EH (cell line): ENCODE measurements at regions not wholly inside any gene's neighbourhood (a gene's known extent, or its start where the extent isn't known, plus 50 kb on each side); places are given as distances from the start of the nearest gene placed in this dataset.

Source experiments
- DNase-seq: peaks from one replicate; pipeline ENCODE4 v3.0.0-alpha.2; 2015; ENCODE audit warnings: low read depth

DNA sequence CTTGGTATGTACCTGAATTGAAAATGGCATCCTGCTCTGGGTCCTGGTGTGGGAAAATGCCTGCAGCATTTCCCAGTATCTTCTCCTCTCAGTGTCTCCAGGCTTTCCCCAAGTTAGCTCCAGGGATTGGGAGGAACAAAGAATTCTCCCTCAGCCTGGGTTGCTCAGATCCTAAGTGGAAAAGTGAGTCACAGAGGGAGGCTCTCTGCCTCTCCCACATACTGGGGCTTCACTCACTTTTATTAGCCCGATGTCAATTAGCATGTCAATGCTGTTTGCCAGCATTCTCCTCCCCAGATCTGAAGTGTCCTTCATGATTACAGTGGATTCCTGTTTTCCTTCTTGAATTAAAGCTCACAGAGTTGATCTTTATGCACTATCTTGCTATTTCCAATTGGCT lies 655.0 kb downstream of the EPHA3 start:
- DNase-seq, result no peak

DNA sequence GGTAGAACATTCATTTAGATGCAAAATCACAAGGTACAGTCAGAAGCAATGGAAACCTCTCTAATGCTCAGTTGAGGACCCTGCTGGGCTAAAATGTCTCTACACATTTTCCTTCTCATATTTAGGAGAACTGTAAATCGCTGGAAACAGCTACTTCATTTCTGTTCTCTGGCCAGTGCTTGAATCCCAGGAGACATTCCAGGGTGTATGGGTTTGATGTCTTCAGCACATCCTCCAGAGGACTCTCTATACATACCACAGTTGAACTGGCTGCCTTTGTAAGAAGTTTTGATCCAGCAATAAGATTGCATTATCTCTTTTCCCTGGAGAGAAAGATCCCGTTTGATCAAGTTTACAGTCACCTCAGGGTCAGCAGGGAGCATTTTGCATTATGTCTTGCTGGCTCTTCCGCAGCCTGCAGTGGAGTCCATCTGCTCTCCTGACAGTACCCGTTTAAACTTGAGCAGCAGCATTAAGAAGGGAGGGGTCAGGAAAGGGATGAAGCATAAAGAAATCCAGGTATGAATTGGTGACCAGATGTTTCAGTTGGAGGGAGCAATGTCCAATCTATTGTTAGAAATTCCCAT lies 676.0 kb downstream of the EPHA3 start:
- DNase-seq, result no peak

DNA sequence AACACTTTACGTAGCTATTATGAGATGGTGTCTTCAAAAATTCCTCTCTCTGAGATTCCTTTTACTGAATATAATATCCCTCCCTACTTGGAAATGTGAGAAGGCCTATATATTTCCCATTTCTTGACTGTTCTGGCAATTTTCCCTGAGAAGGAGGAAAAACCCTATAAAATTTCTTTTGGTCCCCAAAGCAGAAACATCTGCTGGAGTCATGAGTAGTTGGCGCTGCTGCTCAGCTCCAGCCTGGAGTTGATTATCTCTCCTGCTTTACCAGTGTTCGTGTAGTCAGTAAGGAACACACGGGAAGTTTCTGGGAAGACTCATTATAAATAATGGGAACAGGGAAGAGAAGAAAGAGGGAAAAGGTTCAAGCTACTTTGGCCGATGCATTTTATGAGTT lies 680.1 kb downstream of the EPHA3 start:
- DNase-seq, result no peak

DNA sequence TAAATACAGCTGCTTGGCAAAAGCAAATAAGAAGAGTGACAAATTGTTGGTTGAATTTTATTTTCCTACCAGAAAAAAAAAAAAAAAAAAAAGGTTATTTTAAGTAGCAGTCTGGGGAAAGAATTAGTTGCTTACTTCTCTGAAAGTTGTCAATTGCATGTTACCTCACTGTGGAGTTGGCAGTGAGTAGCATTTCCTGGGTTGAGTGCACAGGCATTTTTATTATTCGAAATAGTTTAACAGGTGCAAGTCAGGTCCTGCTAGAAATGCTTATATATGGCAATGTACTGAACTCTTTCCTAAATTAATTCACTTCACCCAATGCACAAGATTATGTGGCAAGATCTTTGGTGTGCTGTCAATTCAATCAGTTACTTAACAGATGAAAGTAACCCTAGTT lies 680.6 kb downstream of the EPHA3 start:
- DNase-seq, result no peak

DNA sequence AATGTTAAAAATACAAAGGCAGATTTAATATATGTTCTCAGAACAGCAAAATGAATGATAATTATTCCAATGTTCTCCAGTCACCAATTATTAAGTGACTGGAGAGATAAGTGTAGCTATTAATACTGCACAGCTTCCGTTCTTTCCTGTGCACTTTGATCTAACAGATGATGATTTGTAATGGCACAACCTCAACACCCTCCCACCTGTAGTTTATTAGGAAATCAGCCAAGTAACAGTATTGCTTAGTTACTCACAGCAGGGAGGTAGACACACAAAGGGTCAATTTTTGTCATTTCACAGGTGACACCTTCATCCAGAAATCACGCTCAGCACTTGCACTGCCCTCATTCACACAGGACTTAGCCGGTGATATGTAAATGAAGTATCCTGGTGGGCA lies 688.1 kb downstream of the EPHA3 start:
- DNase-seq, result no peak

DNA sequence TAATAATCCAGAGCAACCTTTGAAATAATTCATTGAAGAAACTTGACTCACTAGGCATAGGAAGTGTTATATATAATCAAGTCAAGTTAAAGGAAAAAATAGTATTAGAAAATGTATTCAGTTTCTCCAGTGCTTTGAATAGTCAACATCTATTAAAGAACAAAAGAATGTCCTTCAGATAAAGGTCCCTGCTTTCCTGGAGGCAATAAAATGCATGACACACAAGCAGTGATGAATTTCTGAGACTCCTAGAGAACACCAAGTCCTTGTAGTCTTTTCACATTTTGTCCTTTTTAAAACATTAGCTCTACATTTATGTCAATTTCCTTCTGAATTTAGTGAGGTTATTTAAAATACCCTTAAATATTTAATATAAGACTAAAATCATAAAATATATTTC lies 695.5 kb downstream of the EPHA3 start:
- no peak for DNase-seq

DNA sequence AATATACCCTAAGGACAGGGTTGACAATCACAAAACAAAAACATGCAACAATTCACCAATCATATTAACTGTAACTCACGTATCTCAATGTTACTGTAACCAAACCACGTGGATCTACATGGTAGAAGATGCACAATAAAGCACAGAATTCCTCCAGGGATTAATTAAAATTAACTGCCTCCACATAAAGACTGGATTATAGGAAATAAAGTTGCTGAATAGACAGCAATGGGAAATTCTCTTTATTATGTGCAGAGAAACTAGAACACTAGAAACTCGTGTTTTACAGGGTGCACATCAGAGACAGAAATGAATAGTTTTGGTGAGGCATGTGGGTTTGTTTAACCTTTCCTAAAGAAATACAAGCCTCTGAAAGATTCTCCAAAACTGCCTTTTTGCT lies 696.3 kb downstream of the EPHA3 start:
- DNase-seq, result no peak

DNA sequence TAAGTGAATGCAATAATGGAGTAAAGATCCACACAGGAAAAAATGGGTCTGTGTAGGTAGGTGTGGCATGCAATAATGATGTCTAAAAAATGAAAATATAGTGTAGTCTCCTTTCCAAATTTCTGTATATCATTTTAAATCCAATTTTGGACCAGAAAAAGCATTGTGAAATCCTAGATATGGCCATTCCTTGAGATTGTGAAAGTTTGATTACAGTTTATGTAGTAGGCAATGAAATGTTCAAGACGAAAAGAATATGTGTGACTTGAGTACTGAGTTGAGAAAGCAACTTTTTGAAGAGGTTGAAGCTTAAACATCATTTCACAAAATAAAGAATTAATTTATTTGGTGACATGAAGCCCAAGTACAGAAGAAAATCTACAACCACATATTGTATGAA lies 698.7 kb downstream of the EPHA3 start:
- no peak for DNase-seq

DNA sequence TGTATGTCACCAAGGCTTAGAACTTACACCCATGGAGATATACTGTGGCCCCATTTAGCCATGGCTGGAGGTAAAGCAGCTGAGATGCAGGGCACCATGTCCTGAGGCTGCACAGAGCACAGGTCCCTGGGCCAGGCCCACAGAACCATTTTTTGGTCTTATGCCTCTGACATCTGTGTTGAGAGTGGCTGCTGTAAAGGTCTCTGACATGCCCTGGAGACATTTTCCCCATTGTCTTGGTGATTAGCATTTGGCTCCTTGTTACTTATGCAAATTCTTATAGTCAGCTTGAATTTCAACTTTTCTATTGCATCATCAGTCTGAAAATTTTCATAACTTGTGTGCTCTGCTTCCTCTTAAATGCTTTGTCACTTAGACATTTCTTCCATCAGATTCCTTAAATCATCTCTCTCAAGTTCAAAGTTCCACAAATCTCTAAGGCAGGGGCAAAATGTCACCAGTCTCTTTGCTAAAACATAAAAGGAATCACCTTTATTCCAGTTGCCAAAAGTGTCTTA lies 701.3 kb downstream of the EPHA3 start:
- DNase-seq, result no peak

DNA sequence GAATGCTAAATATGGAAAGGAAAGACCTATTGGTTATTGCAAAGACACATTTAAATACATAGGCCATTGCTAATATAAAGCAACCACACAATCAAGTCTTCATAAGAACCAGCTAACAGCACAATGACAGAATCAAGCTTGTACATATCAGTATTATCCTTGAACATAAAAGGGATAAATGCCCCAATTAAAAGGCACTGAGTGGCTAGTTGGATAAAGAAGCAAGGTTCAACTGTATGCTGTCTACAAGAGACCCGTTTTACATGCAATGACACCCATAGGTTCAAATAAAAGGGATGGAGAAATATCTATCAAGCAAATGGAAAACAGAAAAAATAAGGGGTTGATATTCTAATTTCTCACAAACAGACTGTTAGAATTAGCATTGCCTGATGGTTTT lies 706.1 kb downstream of the EPHA3 start:
- DNase-seq, result no peak

DNA sequence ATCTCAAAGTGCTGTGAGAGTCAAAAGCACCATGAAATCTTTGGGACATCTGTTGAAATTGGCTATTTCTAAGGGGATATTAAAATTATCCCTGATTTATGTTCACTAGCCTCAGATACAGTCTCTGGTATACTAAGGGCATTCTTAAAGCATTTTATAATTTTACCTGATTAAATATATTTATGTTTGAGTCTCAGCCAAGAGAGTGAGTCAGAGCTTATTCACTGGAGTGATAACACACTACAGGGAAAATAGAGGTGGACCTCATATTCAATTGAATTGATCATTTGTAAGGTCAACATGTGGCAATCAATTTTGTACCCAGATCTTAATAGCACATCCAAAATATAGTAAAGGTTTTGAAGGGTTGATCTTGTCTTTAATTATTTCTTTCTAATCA lies 733.6 kb downstream of the EPHA3 start:
- DNase-seq, result no peak

DNA sequence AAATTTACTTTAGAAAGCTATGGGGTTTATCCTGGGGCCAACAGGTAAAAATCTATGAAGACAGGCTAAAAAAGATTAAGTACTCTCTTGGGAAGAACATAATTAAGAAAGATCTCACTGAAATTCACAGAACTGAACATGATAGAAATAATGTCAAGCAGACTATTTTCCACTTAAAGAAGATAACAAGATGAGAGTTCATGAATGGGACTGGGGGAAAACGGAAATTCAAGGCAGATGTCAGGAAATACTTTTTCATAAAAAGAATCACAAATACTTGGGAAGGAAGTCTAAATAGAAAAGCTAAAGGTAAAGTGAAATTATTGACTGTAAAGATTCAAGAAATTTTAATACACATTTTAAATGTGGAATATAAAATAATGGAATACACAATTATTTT lies 737.6 kb downstream of the EPHA3 start:
- no peak for DNase-seq

DNA sequence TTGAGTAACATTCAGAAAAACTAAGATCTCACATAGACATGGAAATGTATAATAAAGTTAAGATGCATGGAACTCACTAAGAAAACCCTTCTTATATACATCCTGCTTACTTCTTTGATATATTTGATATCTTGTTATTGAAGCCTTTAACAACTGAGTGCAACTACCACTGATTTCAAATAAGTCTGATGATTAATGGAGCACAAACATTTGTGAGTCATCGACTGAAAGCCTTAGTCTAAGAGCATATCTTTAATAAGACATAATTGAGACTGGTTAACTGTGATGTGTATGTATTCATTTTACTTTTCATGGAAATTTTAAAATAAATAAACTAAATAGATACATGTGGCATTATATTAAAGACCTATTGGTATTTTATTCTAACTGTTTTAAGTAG lies 740.5 kb downstream of the EPHA3 start:
- no peak for DNase-seq

DNA sequence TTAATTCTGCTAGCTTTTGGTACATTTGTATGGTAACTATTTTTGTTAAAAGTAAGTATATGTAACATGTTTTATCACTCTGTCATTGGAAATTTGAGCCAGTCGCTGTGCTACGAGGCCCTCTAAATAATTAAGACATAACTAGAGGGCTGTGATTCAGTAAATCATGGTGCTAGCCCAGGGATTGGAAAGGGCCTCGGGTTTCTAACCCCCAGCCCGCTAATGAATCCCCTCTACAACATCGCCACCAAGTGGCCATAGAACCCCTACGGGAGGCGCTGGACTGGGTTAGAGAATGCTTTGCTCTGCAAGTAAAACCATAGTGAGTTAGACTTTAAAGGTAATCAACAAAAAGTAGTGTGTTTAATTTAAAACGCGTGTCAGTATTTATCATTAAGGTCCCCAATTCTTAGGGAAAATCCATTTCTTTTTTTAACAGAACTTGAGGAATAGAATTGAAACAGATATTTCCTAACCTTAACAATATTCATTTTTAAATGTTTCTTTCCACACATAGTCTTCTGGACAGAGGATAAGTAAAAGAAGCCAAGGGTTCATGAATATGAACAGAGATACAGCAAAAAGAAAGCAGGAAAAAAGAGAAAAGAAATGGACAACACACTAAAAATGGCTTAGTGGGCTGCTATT lies 744.7 kb downstream of the EPHA3 start:
- no peak for DNase-seq

DNA sequence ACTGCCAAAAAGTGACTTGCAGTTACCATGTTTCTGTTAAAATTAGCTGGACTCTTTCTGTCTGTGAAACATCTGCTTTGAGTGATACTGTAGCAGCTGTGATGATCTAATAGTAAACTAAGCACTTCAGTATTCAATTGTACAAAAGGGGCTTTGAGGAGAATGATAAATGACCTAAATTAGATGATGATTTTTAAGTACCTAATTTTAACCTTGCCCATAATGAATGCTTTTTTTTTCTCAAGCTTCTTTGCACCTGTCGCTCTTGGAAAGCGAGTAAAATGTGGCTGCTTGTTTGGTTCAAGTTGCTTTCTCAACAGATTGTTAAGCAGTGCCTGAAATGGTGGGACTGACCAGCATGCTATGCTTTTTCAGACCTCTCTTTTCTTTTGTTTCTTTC lies 752.3 kb downstream of the EPHA3 start:
- DNase-seq, result no peak

DNA sequence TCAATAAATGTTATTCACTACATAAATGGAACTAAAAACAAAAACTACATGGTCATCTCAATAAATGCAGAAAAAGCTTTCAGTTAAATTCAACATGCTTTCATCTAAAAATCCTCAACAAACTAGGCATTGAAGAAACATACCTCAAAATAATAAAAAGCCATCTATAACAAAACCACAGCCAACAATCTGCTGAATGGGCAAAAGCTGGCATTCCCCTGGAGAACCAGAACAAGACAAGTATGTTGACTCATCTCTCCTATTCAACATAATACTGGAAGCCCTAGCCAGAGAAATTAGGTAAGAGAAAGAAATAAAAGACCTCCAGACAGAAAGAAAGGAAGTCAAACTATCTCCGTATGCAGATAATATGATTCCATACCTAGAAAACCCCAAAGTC lies 759.9 kb downstream of the EPHA3 start:
- no peak for DNase-seq

DNA sequence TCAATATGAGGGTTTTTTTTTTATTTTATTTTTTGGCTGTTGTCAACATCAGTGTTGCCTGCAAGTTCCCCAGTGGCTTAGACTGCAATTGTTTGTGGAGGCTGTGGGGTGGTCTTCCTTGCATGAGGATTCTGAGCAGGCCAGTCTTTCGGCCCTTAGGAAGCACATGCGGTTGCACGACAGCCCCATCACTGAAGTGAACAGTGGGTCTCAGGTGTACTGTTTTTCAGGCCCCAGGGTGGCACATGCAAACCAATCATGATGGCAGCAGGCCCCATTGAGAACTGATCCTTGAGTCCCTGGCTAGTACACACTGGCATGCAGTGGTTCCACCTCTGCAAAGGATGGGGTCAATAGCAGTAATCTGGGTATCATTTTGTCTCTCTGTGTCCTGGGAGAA lies 768.7 kb downstream of the EPHA3 start:
- no peak for DNase-seq

DNA sequence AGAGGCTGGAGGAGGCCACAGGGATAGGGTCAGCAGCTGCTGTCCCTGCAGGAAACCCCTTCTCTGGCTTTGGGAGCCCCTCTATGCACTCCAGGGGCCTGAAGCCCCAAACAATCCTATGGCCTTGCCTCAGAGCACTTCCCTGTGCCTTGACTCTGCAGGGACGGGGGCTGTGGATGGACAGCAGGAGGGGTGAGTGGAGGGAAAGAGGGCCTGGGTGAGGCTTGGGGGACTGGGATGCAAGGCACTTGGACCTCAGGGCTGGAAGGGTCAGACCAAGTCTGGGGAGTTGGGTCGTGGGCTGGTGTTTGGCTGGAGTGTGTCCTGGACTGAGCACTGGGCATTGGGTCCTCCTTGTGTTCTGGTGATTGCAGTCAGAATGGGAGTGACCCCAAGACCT lies 769.8 kb downstream of the EPHA3 start:
- DNase-seq, result no peak

DNA sequence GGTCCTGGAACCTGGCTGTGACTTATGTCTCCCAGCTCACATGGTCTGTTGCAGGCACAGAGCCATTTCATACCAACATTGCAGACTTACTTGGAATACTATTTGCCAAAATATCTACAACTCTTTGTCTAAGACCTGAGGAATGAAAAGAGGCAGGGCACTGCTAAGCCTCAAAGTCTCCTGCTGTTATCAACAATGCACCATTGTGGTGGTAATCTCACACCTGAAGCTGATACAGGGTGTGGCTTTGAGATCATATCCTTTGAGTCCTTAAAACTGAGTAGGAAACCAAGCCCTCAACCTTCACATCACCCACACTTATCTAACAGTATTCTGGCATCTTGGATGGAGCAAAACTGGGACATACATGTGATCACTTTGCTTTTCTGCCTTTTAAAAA lies 782.0 kb downstream of the EPHA3 start:
- DNase-seq, result no peak

DNA sequence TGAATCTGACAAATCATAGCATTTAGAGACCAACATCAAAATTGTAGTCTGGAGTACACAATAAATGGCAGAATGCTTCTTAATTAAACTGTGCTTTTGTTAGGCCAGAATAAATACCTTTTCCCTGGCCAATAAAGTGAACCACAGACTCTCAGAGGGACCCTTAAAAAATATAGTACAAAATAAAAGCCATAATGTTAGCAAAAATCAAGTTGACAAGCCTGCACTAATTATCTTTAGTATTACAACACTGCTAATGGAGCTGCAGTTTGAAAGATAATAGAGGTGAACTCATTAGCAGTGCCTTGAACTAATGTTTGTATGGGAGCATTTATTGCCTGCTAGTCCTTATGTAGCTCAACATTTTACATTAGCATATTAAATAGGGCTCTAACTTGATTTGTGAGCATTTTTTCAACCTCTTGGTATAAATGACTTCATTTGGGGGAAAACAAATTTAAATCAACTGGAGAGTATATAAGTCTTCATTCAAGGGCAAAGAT lies 801.3 kb downstream of the EPHA3 start:
- DNase-seq, result no peak

DNA sequence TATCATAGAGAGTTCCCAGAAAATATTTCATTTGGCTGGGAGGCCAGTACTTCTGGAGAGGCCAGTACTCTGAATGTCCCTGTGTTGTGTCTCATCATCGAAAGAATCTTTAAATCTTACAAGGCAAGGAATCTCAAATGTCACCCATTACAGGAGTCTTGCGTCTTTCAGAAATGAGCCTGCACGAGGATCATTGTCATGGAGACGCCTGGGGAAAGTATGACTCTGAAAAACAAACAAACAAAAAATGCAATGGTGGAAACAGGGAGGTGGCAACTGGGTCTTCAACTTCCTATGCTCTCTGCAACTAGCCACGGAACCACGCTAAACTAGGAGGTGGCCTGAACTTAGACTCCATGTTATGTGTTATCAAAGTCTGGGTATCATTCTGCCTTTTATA lies 804.6 kb downstream of the EPHA3 start:
- no peak for DNase-seq

DNA sequence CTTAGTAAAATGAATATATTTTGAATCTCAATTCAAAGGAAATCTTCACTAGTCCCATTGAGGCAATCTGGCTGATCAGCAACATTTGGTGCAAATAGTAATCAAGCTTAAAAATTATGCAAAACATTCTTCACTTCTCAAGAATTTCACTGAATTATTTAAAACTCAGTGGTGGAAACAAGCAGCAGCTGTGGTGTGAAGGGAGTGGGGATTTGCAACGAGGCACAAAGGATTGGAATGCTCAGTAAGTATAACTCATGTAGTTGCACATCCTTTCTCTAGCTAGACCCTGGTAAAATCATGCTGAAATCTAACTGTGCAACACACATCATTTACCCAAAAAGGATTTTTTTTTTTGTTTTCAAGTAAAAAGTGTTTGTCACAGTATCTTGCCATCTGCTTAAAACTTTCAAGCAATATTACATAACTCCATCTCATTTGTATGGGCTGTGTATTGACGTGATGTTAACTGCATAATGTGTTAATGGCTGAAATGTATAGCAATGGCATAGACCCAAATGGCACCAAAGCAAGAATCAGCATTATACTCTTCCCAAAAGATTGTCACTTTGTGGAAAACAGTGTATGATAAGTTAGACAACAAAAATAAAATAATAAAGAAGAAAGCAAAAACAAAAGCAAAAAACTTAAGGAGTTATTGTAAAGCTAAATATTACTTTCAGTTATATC lies 816.6 kb downstream of the EPHA3 start:
- DNase-seq, result no peak

DNA sequence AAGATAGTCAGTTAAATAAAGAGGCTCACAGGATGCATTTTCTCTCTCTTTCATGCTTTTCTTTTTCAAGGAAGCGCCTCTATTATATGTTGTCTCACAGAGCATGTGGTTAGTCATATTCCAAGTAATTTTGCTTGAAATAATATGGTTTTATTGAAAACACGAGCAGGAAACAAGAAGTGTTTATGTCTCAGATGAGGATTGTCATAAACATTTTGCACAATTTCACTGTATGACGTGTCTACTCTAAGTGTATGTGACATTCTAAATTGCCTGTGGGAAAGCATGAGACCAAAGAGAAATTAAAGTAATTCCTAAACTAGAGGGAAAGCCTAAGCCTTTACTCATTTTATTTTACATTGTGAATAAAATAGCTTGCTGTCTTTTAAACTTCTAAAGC lies 818.6 kb downstream of the EPHA3 start:
- no peak for DNase-seq

DNA sequence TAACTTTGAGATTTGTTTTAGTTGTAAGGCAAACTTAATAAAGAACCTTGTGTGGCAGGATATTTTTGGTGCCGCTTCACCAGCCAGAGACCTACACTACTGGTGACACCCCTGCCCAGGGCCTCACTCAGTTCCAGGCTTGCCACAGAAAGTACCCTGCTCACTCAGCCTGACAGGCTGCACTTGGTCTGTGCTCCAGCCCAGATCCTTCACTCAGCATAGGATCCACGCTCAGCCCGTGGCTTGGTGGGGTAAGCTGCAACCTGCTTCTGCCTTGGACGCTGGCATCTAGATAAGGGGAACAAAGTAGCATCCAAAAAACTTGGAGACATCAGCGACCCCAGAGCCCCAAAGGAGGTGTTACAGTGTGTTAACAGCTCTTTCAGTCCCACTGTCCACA lies 825.5 kb downstream of the EPHA3 start:
- DNase-seq, result no peak
